Panc1 (cell line): ENCODE measurements at regions not wholly inside any gene's neighbourhood (a gene's known extent, or its start where the extent isn't known, plus 50 kb on each side); places are given as distances from the start of the nearest gene placed in this dataset.

Experiments used
- TF ChIP-seq, protein P1 (sequence below): fragments of 450-650 bp; IDR thresholded peaks from 2 replicates; pipeline ENCODE4 v1.5.1; 2017; ENCODE audit warnings: mild to moderate bottlenecking
- TF ChIP-seq, protein P2 (sequence below), 2 experiments: IDR thresholded peaks; 2 replicates each; pipeline ENCODE4 v1.6.1; 2011 to 2012; ENCODE audit warnings: low read depth in 2 of 2, control low read depth in 1 of 2, low read length in 1 of 2, mild to moderate bottlenecking in 1 of 2, moderate library complexity in 1 of 2; ENCODE audit not compliant: insufficient read depth in 1 of 2

DNA sequence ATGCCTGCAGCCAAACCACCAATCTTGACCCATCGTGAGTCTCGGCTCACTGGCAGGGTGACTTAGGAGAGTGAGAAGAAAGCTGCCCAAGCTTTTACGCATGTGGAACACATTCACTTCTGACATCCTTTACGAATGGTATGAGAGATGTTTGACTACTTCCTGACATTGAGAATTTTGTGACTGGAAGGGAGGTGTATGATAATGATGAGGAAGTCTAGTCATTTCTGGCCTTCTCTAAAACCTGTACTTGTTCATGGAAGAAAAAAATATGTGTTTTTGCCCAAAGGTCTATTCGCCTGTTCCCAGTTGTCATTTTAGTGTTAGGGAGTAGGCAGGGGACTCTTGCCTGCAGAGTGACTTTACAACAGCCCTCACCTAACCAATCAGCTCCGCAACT, 227.2 kb upstream of the ATP2B1 start:
- TF ChIP-seq, protein P1, sequence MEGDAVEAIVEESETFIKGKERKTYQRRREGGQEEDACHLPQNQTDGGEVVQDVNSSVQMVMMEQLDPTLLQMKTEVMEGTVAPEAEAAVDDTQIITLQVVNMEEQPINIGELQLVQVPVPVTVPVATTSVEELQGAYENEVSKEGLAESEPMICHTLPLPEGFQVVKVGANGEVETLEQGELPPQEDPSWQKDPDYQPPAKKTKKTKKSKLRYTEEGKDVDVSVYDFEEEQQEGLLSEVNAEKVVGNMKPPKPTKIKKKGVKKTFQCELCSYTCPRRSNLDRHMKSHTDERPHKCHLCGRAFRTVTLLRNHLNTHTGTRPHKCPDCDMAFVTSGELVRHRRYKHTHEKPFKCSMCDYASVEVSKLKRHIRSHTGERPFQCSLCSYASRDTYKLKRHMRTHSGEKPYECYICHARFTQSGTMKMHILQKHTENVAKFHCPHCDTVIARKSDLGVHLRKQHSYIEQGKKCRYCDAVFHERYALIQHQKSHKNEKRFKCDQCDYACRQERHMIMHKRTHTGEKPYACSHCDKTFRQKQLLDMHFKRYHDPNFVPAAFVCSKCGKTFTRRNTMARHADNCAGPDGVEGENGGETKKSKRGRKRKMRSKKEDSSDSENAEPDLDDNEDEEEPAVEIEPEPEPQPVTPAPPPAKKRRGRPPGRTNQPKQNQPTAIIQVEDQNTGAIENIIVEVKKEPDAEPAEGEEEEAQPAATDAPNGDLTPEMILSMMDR, result no peak
- TF ChIP-seq, protein P2, sequence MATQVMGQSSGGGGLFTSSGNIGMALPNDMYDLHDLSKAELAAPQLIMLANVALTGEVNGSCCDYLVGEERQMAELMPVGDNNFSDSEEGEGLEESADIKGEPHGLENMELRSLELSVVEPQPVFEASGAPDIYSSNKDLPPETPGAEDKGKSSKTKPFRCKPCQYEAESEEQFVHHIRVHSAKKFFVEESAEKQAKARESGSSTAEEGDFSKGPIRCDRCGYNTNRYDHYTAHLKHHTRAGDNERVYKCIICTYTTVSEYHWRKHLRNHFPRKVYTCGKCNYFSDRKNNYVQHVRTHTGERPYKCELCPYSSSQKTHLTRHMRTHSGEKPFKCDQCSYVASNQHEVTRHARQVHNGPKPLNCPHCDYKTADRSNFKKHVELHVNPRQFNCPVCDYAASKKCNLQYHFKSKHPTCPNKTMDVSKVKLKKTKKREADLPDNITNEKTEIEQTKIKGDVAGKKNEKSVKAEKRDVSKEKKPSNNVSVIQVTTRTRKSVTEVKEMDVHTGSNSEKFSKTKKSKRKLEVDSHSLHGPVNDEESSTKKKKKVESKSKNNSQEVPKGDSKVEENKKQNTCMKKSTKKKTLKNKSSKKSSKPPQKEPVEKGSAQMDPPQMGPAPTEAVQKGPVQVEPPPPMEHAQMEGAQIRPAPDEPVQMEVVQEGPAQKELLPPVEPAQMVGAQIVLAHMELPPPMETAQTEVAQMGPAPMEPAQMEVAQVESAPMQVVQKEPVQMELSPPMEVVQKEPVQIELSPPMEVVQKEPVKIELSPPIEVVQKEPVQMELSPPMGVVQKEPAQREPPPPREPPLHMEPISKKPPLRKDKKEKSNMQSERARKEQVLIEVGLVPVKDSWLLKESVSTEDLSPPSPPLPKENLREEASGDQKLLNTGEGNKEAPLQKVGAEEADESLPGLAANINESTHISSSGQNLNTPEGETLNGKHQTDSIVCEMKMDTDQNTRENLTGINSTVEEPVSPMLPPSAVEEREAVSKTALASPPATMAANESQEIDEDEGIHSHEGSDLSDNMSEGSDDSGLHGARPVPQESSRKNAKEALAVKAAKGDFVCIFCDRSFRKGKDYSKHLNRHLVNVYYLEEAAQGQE (IDR thresholded peaks at IDR 0.05; ENCODE audit: insufficient read depth in 1 of 2, low read depth in 2 of 2, low read length in 1 of 2), result no peak
